Adipocyte (in vitro differentiated cells): ENCODE measurements at regions not wholly inside any gene's neighbourhood (a gene's known extent, or its start where the extent isn't known, plus 50 kb on each side); places are given as distances from the start of the nearest gene placed in this dataset.

Experiments
- DNase-seq: peaks from one replicate; pipeline ENCODE4 v3.0.0-alpha.2; 2015; ENCODE audit warnings: low read depth
- H3K27me3 ChIP-seq: replicated peaks from 2 replicates; pipeline ENCODE4 v1.7.0; 2013; ENCODE audit warnings: mild to moderate bottlenecking, low read length, moderate library complexity; ENCODE audit not compliant: control insufficient read depth, insufficient read depth
- H3K36me3 ChIP-seq: 2 replicates; pipeline ENCODE4 v1.7.0; 2013; ENCODE audit warnings: low read length, mild to moderate bottlenecking, moderate library complexity; ENCODE audit not compliant: control insufficient read depth, insufficient read depth, severe bottlenecking
- H3K4me1 ChIP-seq: 2 replicates; pipeline ENCODE4 v1.7.0; 2013; ENCODE audit warnings: mild to moderate bottlenecking, low read length, moderate library complexity; ENCODE audit not compliant: control insufficient read depth, insufficient read depth
- H3K4me3 ChIP-seq: 2 replicates; pipeline ENCODE4 v1.7.0; 2013; ENCODE audit warnings: mild to moderate bottlenecking, low read length, moderate library complexity
- H3K9ac ChIP-seq: 2 replicates; pipeline ENCODE4 v1.7.0; 2013; ENCODE audit warnings: mild to moderate bottlenecking, low read length, moderate library complexity
- H3K9me3 ChIP-seq: 2 replicates; pipeline ENCODE4 v1.7.0; 2013; ENCODE audit warnings: mild to moderate bottlenecking, low read length, moderate library complexity; ENCODE audit not compliant: control insufficient read depth

DNA sequence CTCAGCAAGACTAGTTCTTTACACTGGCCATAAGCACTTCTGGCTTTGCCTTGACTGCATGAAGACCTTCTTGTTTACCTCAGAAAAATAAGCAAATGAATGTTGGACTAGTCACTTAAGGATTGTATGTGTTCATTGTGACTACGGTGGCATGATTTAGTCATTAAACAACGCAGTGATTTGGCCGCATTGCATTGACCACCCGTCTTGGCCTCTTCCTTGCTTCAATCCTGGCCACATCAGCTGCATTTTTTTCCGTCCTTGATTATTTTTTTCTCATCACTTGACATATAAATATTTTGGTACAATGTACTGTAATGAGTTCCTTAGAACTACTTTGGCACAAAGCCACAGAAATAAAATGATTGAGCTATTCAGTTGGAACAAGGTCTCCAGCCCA lies 656.2 kb downstream of the RAB28 start:
- no peaks in the 10 kb centered on the region for H3K36me3 ChIP-seq
- no peak for DNase-seq
- H3K9ac ChIP-seq, result no peak overlapping the region

DNA sequence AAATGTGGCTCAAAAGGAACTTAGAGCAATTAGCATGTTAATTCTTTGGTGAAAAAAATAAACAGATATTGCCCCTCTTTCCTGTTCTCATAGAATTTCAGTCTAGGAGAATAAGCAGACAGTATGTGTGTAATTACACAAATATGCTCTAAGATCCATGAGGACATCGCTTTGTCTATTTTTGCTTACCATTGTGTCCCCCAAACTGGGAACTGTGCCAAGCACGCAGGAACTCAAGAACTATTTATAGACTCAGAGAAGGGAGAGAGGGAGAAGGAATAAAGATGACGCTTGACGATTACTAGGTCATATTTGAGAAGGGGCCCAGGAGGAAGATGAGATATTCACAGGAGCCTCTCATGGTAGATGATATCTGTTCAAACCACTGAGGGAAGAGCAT lies 692.6 kb downstream of the RAB28 start:
- DNase-seq, result no peak
- no peaks in the 10 kb centered on the region for H3K27me3 ChIP-seq
- H3K4me3 ChIP-seq, result no peak overlapping the region
- H3K9me3 ChIP-seq, result peaks cover 4% of the 10 kb centered on the region
- H3K36me3 ChIP-seq, result no peaks in the 10 kb centered on the region
- H3K9ac ChIP-seq, result no peak overlapping the region
- H3K4me1 ChIP-seq, result no peaks in the 10 kb centered on the region

More for the DNA sequence above, 656.2 kb downstream of the RAB28 start:
- H3K9me3 ChIP-seq, result no peaks in the 10 kb centered on the region
- no peaks in the 10 kb centered on the region for H3K27me3 ChIP-seq
- no peak overlapping the region for H3K4me3 ChIP-seq
- no peaks in the 10 kb centered on the region for H3K4me1 ChIP-seq

DNA sequence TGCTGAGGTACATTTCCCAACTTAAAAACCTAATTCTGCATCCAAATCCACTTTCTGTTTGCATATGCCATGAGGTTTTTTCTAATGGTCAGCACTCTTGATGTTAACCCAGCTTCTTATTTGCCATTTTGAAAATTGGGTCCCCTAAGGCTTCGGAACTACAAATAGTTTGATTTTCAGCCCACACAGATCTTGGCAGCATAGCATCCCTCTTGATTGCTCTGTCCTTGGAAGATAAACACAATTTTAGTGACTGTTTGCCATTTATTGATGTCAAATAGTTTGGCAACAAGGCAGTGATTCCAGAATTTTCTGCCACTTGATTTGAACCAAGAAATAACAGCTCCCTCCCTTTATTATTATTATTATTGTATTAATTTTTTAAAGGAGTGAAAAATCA lies 696.9 kb downstream of the RAB28 start:
- no peaks in the 10 kb centered on the region for H3K27me3 ChIP-seq
- no peaks in the 10 kb centered on the region for H3K4me1 ChIP-seq
- H3K36me3 ChIP-seq, result no peaks in the 10 kb centered on the region
- H3K9ac ChIP-seq, result no peak overlapping the region
- no peak for DNase-seq
- H3K9me3 ChIP-seq, result peaks cover 7% of the 10 kb centered on the region
- H3K4me3 ChIP-seq, result no peak overlapping the region

DNA sequence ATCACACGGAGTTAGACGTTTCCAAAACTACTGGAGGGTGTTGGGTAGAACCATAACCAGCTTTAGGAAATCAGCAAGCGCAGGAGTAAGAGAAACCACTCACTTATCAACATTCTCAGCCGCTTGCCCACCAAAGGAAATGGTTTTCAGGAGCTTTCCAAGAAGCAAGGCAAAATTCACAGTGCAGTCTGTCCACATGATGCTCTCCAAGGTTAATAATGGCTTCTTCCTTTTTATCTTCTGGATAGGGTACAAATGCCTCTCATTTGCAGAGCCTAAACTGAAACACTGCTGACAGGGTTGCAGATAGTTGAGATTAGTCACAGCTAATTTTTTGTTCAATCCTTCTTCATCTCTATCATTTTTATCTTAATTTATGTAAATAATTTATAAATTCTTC lies 705.4 kb downstream of the RAB28 start:
- no peak for DNase-seq
- Histone ChIP-seq H3K36me3 (no peaks in the 10 kb centered on the region), H3K9ac (no peak overlapping the region), H3K9me3 (no peaks in the 10 kb centered on the region), H3K4me3 (no peak overlapping the region), H3K27me3 (no peaks in the 10 kb centered on the region), H3K4me1 (no peaks in the 10 kb centered on the region)

DNA sequence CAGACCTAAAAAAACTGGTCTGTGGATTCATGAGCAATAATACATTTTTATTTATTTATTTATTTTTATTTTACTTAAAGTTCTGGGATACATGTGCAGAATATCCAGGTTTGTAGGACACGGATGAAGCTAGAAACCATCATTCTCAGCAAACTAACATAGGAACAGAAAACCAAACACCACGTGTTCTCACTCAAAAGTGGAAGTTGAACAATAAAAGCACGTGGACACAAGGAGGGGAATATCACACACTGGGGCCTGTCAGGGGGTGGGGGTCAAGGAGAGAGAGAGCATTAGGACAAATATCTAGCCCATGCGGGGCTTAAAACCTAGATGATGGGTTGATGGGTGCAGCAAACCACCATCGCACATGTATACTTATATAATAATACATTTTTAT lies 705.9 kb downstream of the RAB28 start:
- no peak overlapping the region for H3K4me3 ChIP-seq
- no peak overlapping the region for H3K9ac ChIP-seq
- no peaks in the 10 kb centered on the region for H3K9me3 ChIP-seq
- no peaks in the 10 kb centered on the region for H3K27me3 ChIP-seq
- no peaks in the 10 kb centered on the region for H3K36me3 ChIP-seq
- DNase-seq, result no peak
- H3K4me1 ChIP-seq, result no peaks in the 10 kb centered on the region

DNA sequence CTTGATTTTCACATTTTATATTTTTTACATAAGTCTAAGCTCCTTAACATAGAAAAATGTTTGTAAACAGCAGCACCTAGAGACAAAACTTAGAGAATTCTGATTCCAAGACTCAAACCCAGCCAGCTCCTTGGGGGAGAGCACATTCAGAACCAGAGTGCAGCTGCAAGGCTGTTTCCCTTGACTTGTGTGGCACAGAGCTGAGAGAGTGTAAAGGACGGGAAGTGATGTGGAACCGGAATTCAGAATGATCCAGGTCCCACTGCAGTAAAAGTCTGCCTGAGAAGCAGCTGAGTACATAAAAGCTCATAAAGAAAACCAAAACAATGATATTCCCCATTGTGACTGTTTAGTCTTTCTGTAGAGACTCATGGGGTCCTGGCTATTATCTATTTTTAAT lies 713.8 kb downstream of the RAB28 start:
- Histone ChIP-seq H3K4me3 (no peak overlapping the region), H3K9me3 (no peaks in the 10 kb centered on the region), H3K27me3 (no peaks in the 10 kb centered on the region), H3K36me3 (no peaks in the 10 kb centered on the region), H3K4me1 (no peaks in the 10 kb centered on the region), H3K9ac (no peak overlapping the region)
- DNase-seq, result no peak

DNA sequence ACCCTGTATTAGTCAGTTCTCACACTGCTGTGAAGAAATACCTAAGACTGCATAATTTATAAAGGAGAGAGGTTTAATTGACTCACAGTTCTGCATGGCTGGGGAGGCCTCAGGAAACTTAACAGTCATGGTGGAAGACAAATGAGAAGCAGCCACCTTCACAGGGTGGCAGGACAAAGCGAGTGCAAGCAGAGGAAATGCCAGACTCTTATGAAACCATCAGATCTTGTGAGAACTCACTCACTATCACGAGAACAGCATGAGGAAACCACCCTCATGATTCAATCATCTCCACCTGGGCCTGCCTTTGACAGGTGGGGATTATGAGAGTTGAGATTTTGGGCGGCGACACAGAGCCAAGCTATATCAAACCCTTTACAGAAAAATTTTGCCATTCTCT lies 722.4 kb downstream of the RAB28 start:
- no peak overlapping the region for H3K4me3 ChIP-seq
- no peaks in the 10 kb centered on the region for H3K9me3 ChIP-seq
- H3K9ac ChIP-seq, result no peak overlapping the region
- no peak for DNase-seq
- no peaks in the 10 kb centered on the region for H3K4me1 ChIP-seq
- H3K36me3 ChIP-seq, result no peaks in the 10 kb centered on the region
- H3K27me3 ChIP-seq, result no peaks in the 10 kb centered on the region

DNA sequence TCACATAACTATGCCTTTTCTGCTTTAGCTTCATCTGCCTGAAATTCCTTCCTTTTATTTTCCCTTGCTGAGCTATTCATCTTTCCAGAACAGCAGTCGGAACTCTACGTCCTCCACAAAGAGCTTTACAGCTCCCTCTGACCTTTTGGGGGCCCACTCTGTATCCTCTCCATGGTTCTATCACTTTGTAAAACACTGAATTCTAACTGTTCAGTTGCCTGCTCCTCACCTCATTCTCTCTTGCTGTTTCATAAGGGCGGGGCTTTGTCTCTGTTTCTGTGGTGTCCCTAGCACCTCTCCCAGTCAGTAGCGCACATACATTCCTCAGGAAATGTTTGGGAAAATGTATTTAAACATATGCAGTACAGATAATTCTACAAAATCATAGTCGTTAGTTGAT lies 737.0 kb downstream of the RAB28 start:
- Histone ChIP-seq H3K9ac (no peak overlapping the region), H3K27me3 (no peaks in the 10 kb centered on the region), H3K4me1 (no peaks in the 10 kb centered on the region), H3K36me3 (no peaks in the 10 kb centered on the region), H3K4me3 (no peak overlapping the region), H3K9me3 (no peaks in the 10 kb centered on the region)
- DNase-seq, result no peak

DNA sequence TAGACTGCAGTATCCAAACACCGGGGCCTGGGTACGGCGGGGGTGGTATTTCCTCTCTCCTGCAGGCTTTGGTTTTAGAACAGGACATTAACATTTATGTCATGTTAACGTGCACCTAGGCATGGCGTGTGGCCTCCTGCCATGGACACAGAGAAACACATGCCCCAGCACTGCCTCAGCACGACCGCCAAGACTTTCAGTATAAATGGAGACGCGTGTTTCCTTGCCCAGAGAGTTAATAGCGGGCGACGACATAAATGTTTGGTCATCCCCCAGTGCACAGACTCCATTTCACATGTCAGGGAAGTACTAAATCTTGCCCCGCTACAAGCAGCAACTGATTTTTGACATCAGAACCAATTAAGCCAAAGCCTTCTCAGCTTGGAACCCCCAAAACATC lies 737.9 kb downstream of the RAB28 start:
- Histone ChIP-seq H3K4me3 (no peak overlapping the region), H3K4me1 (no peaks in the 10 kb centered on the region), H3K36me3 (no peaks in the 10 kb centered on the region), H3K27me3 (no peaks in the 10 kb centered on the region), H3K9ac (no peak overlapping the region), H3K9me3 (no peaks in the 10 kb centered on the region)
- DNase-seq, result no peak

DNA sequence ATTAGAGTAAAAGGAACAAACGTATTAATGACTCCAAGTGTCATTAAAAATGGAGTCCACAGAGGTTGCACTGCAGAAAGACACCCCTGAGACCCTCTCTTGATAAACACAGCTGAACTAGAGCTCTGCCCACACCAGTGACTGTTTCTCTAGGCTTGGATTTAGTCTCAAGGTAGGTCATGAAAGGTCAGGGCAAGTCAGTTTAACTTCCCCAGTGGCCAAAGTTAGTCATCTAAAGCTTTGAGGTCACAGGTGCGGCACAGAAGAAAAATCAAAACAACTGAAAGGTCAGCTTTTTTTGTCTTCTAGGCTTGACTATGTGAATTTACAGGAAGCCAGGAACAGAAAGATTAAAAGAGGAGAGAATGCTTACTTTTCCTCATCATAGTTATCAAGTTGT lies 749.6 kb downstream of the RAB28 start:
- DNase-seq, result no peak
- Histone ChIP-seq H3K27me3 (peaks cover 13% of the 10 kb centered on the region), H3K36me3 (no peaks in the 10 kb centered on the region), H3K9ac (no peak overlapping the region), H3K4me3 (no peak overlapping the region), H3K9me3 (no peaks in the 10 kb centered on the region), H3K4me1 (no peaks in the 10 kb centered on the region)

DNA sequence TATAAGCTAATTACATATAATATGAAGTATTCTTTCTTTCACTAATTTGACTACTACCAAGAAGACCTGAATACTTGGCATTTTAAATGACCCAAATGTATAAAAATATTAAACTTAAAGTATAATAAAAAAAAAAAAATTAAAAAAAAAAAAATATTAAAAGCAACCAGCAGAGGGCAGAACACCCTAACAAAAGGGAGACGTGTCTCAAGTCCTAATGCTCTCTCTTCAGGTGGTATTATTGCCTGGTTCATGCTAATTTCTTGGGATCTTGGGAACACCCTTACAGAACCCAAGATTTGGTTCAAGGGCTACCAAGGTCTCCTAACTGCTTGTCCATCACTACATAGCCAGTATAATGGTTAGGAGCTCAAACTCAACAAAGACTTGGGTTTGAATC lies 754.8 kb downstream of the RAB28 start:
- Histone ChIP-seq H3K4me1 (peaks cover under 1% of the 10 kb centered on the region), H3K36me3 (no peaks in the 10 kb centered on the region), H3K27me3 (peaks cover 13% of the 10 kb centered on the region), H3K9ac (no peak overlapping the region), H3K4me3 (no peak overlapping the region), H3K9me3 (no peaks in the 10 kb centered on the region)
- DNase-seq, result peak; percentile 59

DNA sequence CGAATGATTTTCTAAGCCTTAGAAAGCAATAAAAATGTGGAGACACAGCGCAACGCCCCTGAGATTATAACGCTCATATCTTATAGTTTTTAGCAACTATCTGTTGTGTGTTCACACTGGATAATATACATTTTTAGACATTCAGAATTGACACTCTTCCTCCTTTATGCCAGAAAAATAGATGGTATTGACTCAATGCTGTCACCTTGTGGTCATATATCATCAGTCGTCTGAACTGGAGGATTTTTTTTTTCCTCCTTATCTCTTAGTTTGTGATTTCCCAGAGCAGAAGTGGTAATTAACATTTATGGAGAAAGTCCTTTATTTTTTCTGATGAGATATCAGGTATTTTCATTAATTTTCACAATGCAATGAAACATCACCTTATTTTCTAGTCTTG lies 759.6 kb downstream of the RAB28 start:
- Histone ChIP-seq H3K27me3 (no peaks in the 10 kb centered on the region), H3K36me3 (no peaks in the 10 kb centered on the region), H3K9ac (peak overlapping the region; percentile 59), H3K4me1 (peaks cover 6% of the 10 kb centered on the region), H3K9me3 (no peaks in the 10 kb centered on the region), H3K4me3 (peak overlapping the region; percentile 35)
- peak; percentile 39 for DNase-seq
